ENCODE measurements at regions not wholly inside any gene's neighbourhood (a gene's known extent, or its start where the extent isn't known, plus 50 kb on each side); places are given as distances from the start of the nearest gene placed in this dataset.

GRCh38 chr4:111793433-111794091 lies 351.7 kb upstream of the FAM241A start:
- no peak overlapping the region for H2BK15ac ChIP-seq (ENCODE audit: low read length)
- no peak overlapping the region for H2AK5ac ChIP-seq (ENCODE audit: low read depth, low read length)
- no peaks in the 10 kb centered on the region for H3K79me2 ChIP-seq (ENCODE audit: control insufficient read depth in 1 of 2, insufficient read depth in 2 of 2, low read length in 2 of 2)
- H3K4me3 ChIP-seq (ENCODE audit: extremely low read depth in 1 of 4, insufficient read depth in 2 of 4, low read depth in 3 of 4, low read length in 4 of 4), result no peak overlapping the region; a peak in 1 of 8 replicates
- no peak overlapping the region for H2BK5ac ChIP-seq (ENCODE audit: low read depth, low read length)
- no peak overlapping the region for H4K5ac ChIP-seq (ENCODE audit: insufficient read length, low read depth, low read length)
- H3K27ac ChIP-seq (ENCODE audit: low read depth, low read length), result no peak overlapping the region
- H2BK12ac ChIP-seq (ENCODE audit: low read depth, low read length), result no peak overlapping the region
- H4K20me1 ChIP-seq (replicated peaks in 1 of 2; ENCODE audit: control insufficient read depth in 1 of 2, insufficient read depth in 2 of 2, low read length in 2 of 2), result no peaks in the 10 kb centered on the region
- TF ChIP-seq TBP (IDR thresholded peaks at IDR 0.05; ENCODE audit: low read depth, low read length) (no peak), ATF2 (IDR thresholded peaks at IDR 0.05; ENCODE audit: low read length) (no peak), SIN3A (conservative IDR thresholded peaks at IDR 0.05 in 1 of 2, IDR thresholded peaks at IDR 0.05 in 1 of 2; ENCODE audit: low read depth in 1 of 2, low read length in 2 of 2) (no peak), EP300 (IDR thresholded peaks at IDR 0.05; ENCODE audit: borderline replicate concordance in 1 of 2, low read depth in 2 of 2, low read length in 2 of 2) (no peak), GTF2F1 (IDR thresholded peaks at IDR 0.05; ENCODE audit: borderline replicate concordance, low read depth, low read length) (no peak), CEBPB (IDR thresholded peaks at IDR 0.05; ENCODE audit: low read depth, low read length) (no peak), CTCF (IDR thresholded peaks at IDR 0.05; ENCODE audit: control extremely low read depth in 1 of 3, insufficient read depth in 1 of 3, low read depth in 1 of 3, low read length in 3 of 3) (no peak), BRCA1 (IDR thresholded peaks at IDR 0.05; ENCODE audit: low read depth, low read length) (no peak)
- H3K9ac ChIP-seq (replicated peaks in 1 of 4; ENCODE audit: extremely low read depth in 1 of 4, low read depth in 3 of 4, low read length in 3 of 4), result no peak overlapping the region
- ChIA-PET POLR2A (ENCODE audit: partially characterized antibody) (no interaction called here), CTCF (ENCODE audit: partially characterized antibody) (interaction anchor here (0.7 to 1.5 kb wide), 2 partner anchors 149 to 217 kb away, joined by 3 to 4 read pairs; no protein-coding TSS in a partner anchor)
- H3K14ac ChIP-seq (ENCODE audit: insufficient read length), result no peak overlapping the region
- H3K23me2 ChIP-seq (ENCODE audit: low read depth, low read length), result no peaks in the 10 kb centered on the region
- no peaks in the 10 kb centered on the region for H3K36me3 ChIP-seq (ENCODE audit: control insufficient read depth in 2 of 4, insufficient read depth in 4 of 4, low read length in 3 of 4)
- H3K27me3 ChIP-seq (replicated peaks in 1 of 4; ENCODE audit: control insufficient read depth in 3 of 4, extremely low read depth in 1 of 4, insufficient read depth in 3 of 4, low read length in 3 of 4), result peaks cover 0 to 3% (median 1%) of the 10 kb centered on the region in 4 experiments; a peak in 4 of 7 replicates
- no peak overlapping the region for H3K23ac ChIP-seq (ENCODE audit: insufficient read length)
- H3K79me1 ChIP-seq (ENCODE audit: low read depth, low read length), result no peaks in the 10 kb centered on the region
- WGBS, 2 experiments (ENCODE audit: extremely low coverage in 1 of 2, insufficient coverage in 1 of 2, insufficient read length in 1 of 2, insufficient replicate concordance in 2 of 2, low coverage in 1 of 2, low lambda C conversion rate in 2 of 2, missing lambda C conversion rate in 1 of 2), result 81% methylated on average over 2 of the region's 2 CpGs; no CpG with 5 or more reads in 1 of the 2 experiments
- no peak overlapping the region for H2BK120ac ChIP-seq (replicated peaks; ENCODE audit: low read depth, low read length)
- no peak overlapping the region for H3K18ac ChIP-seq (ENCODE audit: extremely low read depth, low read length)
- no peak overlapping the region for H2AFZ ChIP-seq (ENCODE audit: low read length)
- DNase-seq (ENCODE audit: low read depth in 1 of 2, low spot score in 2 of 2) (no peak), FAIRE-seq (peak; percentile 58)
- H3K56ac ChIP-seq (replicated peaks; ENCODE audit: insufficient read length, low read depth, low read length), result no peak overlapping the region
- no peak overlapping the region for H2BK20ac ChIP-seq (ENCODE audit: low read length)
- H3K4me2 ChIP-seq (ENCODE audit: insufficient read depth in 1 of 2, low read depth in 2 of 2, low read length in 2 of 2), result no peak overlapping the region
- H4K8ac ChIP-seq (ENCODE audit: extremely low read depth, insufficient read depth, low read length), result no peak overlapping the region
- no peak overlapping the region for H4K91ac ChIP-seq (replicated peaks; ENCODE audit: insufficient read length, low read length)
- peaks cover 0 to under 1% (median under 1%) of the 10 kb centered on the region in 4 experiments; a peak in 3 of 7 replicates for H3K4me1 ChIP-seq (replicated peaks in 1 of 4; ENCODE audit: control insufficient read depth in 3 of 4, insufficient read depth in 4 of 4, low read length in 3 of 4)
- H3K4ac ChIP-seq (replicated peaks; ENCODE audit: insufficient read length, low read depth, low read length), result no peak overlapping the region
- H3K9me3 ChIP-seq (ENCODE audit: insufficient read depth in 2 of 2, low read depth in 1 of 2, low read length in 1 of 2), result no peaks in the 10 kb centered on the region
